Iris pigment epithelial cell (primary cell): ENCODE measurements at regions not wholly inside any gene's neighbourhood (a gene's known extent, or its start where the extent isn't known, plus 50 kb on each side); places are given as distances from the start of the nearest gene placed in this dataset.
A peak's percentile ranks its signal among the peaks of the same experiment; 100 is the strongest.
"Not testable (repeated sequence)": the region's sequence is repeated elsewhere in the genome, so short reads cannot be mapped to it uniquely, and the experiment has no call there.

Experiments used
- DNase-seq: peaks from one replicate; pipeline ENCODE4 v3.0.0-alpha.2; 2011; ENCODE audit warnings: low read depth

DNA sequence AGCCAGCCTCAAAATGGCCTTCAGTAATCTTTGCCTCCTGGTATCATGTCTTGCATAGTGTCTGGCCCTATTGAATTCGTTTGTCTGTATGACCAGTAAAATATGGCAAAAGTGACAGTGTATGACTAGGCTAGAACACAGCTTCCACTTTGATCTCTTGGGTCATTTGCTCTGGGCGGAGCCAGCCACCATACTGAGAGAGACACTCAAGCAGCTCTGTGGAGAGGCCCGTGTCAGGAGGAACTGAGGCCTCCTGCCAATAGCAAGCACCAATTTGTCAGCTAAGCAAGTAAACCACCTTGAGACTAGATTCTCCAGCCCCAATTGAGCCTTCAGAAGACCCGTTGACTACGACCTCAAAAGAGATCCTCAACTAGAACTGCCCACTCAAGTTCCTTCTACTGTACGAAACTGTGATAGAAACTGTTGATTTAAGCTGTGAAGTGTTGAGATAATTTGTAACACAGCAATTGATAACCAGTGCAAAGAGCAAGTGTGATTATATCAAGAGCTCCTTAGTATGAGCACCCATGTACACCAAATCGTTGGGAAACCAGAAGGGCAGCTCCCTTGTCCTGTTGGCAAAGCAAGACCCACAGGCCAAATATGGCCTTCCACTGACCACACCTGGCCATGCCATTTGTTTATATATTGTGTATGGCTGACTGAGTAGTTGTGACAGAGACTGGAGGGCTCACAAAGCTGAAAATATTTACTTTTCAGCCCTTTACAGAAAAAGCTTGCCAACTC is 52.7 kb upstream of the SERBP1 start:
- no peak for DNase-seq

DNA sequence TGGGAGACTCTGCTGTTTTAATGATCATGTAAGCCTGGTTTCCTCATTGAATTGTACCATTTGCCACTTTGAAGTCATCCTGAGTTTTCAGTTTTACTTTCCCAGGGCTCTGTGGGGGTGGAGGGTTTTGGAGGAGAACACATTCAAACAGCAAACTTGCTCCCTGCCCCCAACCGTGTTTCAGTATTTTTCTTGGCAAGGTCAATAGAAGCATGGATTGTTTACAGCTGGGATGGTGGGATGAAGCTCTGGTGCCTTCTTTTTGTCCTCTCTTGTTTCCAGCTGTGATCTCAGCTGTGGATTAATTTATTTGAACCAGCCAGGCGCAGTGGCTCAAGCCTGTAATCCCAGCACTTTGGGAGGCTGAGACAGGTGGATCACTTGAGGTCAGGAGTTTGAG is 54.3 kb upstream of the SERBP1 start:
- no peak for DNase-seq

DNA sequence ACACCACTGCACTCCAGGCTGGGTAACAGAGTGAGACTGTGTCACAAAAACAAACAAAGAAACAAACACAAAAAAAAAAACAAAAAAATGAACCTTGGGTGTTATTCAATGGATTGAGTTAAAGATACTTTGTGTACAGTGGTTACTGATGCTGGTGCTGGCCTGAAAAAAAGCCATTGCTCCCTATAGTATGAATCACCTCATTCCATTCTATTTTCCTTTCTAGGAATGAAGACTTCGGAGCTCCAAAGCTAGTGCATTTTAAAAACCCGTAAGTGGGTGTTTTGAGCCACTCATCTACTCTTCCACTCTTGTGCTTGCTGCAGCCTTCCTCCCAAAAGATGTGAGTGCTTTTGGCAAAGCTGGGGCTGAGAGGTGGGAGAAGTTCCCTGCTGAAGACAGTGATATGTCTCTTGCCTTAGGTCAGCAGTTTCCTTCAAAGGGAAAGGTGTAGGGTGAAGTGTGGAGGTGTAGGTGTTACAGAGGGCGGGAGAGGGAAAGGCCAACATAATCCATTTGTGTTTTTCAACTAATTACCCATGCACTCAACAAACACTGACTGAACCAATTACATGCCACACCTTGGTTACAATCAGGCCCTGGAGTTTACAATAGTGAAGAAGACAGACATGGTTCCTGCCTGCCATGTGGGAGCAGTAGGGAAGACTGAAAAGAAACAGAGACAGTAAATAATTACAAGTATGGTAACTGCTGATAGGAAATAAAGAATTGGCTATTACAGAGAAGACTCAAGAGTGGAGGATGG is 55.0 kb upstream of the SERBP1 start:
- DNase-seq: no peak

DNA sequence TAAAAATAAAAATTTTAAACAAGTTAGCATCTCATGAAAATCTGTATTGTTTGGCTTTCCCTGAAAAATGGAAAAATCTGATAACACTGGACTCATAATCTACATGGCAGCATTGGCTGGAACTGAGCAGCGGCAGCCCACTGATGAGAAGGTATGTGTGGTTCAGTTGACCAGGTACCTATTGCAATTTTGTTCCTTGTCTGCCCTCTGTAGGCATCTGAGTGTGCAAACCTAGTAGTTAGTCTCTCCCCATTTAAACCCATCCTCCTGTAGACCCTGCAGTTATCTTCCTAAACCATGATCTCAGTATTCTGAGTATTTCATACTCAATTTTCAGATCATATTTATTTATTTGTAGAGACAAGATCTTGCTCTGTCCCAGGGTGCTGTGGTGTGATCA is 59.4 kb upstream of the SERBP1 start:
- peak; percentile 38 for DNase-seq

DNA sequence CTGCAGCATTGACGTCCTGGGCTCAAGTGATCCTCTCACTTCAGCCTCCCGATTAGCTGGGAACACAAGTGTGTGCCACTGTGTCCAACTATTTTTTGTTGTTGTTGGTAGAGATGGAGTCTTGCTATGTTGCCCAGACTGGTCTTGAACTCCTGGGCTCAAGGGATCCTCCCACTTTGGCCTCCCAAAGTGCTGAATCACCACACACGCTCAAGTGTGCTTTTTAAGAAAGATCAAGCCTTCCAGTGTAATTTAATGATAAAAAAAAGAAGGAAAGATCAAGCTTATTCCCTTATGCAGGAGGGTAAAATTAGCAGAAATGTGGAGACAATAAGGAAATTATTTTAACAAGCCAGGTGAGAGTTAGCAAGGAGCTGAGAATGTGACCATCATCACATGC is 61.1 kb upstream of the SERBP1 start:
- DNase-seq: no peak

DNA sequence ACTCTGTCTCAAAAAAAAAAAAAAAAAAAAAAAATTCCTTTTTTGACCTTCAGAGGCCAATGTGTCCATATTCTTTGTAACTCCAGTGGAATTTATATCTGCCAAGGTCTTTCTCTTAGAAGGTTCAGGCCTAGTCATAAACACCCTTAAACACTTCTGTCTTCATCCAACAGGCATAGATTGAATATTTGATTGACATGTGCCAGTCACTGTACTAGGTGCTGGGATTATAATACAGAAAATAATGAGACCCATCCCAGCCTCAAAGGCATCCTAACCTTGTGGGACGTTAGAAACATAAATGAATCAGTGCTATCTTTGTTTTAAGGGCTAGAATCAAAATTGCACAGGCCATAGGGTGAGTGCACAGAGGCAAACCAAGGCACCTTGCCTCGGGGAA is 62.9 kb upstream of the SERBP1 start:
- DNase-seq: no peak

DNA sequence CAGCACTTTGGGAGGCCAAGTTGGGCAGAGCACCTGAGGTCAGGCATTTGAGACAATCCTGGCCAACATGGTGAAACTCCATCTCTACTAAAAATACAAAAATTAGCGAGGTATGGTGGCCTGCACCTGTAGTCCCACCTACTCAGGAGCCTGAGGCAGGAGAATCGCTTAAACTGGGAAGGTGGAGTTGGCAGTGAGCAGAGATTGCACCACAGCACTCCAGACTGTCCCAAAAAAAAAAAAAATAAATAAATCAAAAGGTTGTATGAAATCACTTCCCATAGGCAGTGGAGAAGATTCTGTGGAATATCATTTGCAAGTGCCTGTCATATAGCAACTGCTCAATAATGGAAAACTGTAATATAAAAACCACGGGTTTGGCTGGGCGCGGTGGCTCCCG is 65.1 kb upstream of the SERBP1 start:
- no peak for DNase-seq

DNA sequence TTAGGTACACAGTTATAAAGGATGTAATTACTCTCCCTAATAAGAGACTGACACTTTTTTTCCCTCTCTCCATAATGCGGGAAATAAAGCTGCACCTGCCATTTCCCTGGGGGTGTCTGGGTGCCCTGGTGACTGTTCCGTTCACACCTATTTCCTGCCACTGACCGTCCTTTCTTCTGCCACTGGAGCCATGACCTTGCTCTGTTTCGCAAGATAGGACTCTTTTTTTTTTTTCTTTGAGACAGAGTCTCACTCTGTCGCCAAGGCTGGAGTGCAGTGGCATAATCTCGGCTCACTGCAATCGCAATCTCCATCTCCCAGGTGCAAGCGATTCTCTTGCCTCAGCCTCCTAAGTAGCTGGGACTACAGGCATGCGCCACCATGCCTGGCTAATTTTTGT is 66.1 kb upstream of the SERBP1 start:
- DNase-seq: no peak

DNA sequence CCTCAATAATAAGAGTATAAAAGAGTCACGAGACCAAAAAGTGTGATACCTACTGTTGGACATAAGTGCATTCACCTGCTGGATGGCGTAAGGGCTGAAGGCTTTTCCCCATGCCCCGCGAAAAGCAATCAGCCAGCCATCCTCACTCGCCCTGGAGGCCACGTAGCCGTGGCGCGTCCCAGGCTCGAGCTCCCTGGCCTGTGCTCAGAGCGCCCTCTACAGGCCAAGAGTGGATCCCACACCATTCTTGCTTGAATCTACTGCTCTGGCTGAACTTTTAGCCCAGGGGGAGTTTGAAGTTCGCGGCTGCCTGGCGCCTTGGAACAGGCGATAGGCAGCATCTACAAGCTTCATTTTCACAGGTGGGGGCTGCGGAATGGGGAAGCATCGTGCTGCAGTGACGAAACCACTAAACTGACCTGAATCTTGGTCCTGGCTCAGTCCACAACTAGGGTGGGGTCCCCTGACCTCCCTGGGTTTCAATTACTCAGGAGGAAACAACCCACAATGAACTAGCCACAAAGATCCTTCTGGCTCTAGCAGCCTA is 70.3 kb upstream of the SERBP1 start:
- DNase-seq: peak; percentile 72

DNA sequence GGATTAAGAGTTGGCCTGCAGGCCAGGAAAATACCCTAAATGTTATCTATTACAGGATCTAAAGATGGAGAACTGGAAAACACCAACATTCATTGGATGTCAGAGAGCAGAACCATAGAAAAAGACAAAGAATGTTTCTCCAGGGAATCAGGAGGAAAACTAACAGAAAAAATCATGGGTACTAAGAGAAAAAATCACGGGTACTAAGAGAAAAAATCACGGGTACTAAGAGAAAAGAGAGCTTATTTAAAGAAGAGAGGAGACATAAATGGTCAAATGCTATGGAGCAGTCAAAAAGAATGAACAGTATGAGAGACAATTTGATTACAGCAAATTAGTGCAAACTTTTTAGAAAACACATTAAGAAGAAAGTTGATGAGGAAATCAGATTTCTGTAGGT is 73.8 kb upstream of the SERBP1 start:
- DNase-seq: no peak

DNA sequence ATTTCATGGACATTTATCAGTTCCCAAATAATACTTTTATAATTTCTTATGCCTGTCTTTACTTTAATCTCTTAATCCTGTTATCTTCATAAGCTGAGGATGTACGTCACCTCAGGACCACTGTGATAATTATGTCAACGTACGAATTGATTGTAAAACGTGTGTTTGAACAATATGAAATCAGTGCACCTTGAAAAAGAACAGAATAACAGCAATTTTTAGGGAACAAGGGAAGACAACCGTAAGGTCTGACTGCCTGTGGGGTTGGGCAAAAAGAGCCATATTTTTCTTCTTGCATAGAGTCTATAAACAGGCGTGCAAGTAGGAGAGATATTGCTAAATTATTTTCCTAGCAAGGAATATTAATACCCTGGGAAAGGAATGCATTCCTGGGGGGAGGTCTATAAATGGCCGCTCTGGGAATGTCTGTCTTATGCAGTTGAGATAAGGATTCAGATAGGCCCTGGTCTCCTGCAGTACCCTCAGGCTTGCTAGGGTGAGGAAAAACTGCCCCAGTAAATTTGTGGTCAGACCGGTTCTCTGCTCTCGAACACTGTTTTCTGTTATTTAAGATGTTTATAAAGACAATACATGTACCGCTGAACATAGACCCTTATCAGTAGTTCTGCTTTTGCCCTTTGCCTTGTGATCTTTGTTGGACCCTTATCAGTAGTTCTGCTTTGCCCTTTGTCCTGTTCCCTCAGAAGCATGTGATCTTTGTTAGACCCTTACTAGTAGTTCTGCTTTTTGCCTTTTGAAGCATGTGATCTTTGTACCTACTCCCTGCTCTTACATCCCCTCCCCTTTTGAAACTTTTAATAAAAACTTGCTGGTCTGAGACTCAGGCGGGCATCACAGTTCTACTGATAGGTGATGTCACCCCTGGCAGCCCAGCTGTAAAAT is 83.4 kb upstream of the SERBP1 start:
- not testable (repeated sequence) for DNase-seq

DNA sequence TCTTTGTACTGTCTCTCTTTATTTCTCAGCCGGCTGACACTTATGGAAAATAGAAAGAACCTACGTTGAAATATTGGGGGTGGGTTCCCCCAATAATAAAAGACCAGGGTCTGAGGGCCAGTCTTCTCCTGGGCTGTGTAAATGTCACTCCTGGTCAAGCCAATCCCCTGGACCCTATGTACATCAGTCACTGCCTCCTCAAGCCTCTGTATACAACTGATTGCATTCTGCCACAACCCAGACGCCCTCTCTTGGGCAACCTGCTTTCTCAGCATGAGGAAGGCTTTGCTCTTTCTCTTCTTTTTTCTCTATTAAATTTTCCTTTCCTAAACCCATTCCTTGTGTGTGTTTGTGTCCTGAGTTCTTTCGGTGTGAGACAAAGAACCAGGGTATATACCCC is 84.1 kb upstream of the SERBP1 start:
- DNase-seq: no peak

DNA sequence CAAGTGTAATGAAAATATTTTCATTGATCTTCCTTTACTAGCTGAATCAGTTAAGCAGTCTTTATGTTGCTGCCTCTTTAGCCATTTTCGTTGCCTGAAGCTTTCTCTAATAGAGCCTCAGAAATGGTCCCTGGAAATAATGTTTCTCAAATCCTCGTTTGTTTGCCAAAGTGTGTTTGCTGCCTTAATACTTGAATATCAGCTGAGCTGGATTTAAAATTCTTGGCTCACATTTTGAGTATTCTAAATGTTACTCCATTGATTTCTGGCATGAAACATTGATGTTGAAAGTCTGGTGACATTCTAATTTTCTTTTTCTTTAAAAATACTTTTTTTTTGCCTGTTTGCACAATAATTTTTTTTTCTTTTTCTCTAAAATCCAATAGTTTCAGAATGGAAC is 84.6 kb upstream of the SERBP1 start:
- DNase-seq: no peak

DNA sequence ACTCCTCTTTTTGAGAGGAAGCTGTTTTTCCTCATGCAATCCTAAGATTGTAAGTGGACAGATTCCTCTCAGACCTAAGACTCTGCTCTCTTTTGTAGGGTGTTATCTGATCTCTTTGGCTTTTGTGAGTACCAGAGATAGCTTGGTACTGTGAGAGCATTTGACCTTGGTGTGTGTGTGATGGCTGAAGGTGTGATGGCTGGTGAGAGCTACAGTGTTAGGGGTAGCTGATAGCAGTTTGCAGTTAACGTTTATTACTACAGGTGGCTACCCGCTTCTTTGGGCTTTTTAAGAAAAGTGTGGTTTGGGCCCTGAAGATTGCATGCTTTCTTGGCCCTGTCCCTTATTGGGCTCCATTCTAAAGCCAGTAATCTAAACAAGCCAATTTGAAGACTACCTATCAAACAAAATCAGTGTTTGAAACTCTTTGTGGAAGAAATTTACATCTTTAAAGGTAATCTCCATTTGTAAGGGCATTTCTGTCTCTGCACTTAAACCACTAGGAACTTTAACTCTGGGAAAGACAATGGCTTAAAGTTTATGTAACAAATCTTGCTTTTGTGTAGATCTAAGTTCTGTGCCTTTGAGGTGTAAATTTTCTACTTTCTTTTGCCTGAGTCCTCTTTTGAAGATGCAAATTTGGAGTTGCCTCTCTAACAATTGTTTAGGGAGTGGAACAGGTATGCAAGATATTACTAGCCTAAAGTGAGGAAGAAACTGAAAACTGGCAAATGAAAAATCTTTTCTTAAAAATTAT is 85.3 kb upstream of the SERBP1 start:
- DNase-seq: no peak

DNA sequence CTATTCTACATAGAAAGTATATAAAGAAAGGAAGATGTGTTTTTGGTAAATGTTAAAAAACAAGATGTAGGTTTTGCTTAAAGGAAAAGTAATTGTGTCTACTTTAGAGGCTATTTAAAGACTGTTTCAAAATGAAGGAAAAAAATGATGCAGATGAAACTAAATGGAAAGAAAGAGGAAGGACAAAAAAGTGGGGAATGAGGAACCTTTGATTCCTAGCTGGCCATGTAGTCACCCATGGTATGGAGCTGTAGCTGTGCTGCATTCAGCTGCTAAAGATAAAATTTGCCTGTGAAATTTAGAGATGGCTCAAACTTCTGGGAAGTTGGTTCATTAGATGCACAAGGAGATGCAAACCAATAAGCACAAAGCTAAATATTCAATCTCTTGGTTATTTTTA is 86.8 kb upstream of the SERBP1 start:
- DNase-seq: no peak

DNA sequence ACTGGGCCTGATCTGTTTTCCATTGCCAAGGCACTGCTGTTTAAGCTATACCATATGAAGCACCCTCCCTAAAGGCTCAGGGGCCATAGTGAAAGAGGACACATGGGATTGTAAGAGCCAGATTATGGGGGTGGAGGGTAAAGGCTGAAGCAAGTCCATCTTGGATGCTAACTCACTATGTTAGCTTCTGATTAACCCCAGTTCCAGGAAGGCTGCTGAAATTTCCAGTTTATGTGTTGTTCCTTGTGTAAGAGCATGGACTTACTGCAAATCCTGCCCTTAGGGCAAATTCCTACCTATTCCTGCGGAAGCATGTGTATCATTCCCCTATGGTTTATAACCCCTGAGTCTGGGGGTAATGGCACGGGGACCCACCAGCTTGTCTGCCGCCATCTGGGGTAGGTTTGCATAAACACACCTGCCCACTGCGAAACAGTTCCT is 91.8 kb upstream of the SERBP1 start:
- DNase-seq: no peak

DNA sequence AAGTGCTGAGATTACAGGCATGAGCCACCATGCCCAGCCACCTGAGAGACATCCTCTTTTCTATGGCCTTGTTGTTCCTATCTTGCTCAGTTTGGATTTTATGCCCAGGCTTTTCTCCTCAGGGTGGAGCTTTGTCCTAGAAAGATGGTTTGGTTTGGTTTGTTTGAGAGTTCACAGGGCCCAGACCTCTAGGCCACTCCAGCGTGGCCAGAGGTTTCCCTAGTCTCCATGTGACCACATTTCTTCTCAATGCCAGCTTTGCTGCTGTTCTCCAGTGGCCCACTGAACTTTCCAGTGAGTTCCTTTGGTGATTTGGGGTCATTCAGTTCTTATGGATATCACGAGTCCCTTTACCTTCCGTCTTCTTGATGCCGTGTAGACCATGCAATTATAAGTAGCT is 92.6 kb upstream of the SERBP1 start:
- DNase-seq: no peak

DNA sequence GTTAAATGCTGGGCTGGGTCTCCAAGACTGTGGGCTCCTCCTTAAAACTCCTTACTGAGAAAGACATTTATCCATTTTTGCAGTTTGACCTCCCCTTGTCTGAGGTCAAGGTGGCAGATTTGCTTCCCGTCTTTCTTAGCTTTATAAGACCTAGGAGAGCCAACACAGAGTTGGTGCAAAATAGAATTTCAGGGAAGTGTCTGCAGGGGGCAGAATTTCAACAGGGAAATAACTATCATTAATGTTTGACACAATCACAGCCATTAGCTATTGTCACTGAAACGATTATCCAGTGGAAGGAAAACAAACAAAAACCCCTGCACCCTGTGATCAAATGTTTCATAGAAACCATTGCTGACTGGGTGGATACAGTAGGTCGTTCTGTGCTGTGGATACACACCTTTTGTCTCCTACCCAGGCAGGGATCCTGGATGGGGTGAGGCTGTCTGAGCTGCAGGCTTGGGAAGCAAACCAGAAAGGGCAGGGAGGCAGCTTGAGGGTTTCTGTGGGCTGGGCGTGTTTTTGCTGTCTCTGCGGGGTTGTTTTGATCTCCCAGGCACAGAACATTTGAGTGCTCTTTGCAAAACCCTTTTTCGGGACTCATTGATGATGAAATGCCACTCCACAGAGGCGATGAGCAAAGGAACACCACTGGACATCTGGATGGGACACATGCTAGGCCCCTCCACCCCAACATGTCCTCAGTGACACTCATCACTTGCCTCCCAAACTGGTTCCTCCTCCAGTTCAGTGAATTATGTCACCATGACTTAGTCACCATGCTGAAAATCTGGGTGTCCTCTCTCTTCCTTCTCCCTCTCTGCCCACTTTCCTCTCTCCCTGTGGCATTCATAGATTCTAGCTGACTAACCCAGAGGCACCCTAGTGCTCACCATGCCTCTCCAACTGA is 94.2 kb upstream of the SERBP1 start:
- DNase-seq: no peak

DNA sequence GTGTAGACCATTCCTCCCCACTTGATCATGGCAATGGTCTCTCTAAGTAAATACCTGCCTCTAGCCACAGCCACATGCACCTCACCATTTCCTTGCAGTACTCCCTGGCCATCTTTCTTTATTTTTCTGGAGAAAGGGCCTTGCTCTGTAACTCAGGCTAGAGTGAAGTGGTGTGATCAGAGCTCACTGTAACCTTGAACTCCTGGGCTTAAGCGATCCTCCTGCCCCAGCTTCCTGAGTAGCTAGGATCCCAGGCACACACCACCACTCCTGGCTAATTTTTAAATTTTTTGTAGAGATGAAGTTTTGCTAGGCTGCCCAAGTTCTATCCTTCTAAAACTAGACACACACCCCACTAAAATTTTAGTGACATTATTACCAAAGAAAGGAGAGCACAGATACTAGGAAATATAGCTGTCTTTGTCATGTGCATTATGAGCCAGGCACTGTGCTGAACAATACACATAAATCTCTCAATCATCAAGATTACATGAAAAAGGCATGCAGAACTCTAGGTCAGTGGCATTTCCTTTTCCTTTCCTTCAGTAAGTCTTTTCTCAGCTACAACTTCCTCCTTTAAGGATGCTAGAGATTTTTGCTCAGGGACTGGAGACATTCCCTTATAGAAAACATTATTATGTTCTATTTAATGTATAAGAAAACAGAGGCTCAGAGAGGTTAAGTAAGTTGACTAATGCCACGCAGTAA is 95.0 kb upstream of the SERBP1 start:
- no peak for DNase-seq

DNA sequence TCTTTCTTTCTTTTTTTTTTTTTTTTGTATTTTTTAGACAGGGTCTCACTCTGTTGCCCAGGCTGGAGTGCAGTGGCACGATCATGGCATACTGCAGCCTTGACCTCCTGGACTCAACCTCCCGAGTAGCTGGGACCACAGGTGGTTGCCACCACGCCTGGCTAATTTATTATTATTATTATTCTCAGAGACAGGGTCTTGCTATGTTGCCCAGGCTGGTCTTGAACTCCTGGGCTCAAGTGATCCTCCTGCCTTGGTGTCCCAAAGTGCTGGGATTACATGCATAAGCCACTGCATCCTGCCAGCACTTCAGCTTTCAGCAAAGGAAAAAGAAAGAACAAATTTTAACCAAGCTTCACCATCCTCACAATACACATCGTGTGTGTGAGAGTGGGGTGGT is 97.9 kb upstream of the SERBP1 start:
- no peak for DNase-seq
